ENCODE measurements at regions not wholly inside any gene's neighbourhood (a gene's known extent, or its start where the extent isn't known, plus 50 kb on each side); places are given as distances from the start of the nearest gene placed in this dataset.

GRCh38 chr11:106378513-106379179 lies 301.2 kb downstream of the AASDHPPT start:
- ChIA-PET RAD21 (ENCODE audit: low non-redundant PET in 1 of 2, low total read pairs in 2 of 2, uncharacterized antibody in 2 of 2, unreplicated experiment in 2 of 2) (no interaction called here), CTCF (no interaction called here), POLR2A (no interaction called here)
- TF ChIP-seq ZNF274 (IDR thresholded peaks at IDR 0.05; ENCODE audit: low read depth, low read length) (no peak), JUND (IDR thresholded peaks at IDR 0.05) (no peak), POLR2AphosphoS5 (IDR thresholded peaks at IDR 0.05; ENCODE audit: low read depth, low read length) (no peak), CTCF (IDR thresholded peaks at IDR 0.05 in 2 of 3, conservative IDR thresholded peaks at IDR 0.05 in 1 of 3; ENCODE audit: borderline replicate concordance in 1 of 3, insufficient read depth in 1 of 3, low read depth in 2 of 3, low read length in 2 of 3) (no peak), ZFX (IDR thresholded peaks at IDR 0.05) (no peak), YY1 (IDR thresholded peaks at IDR 0.05; ENCODE audit: extremely low read depth, insufficient replicate concordance, low read depth, low read length) (no peak), CEBPB (IDR thresholded peaks at IDR 0.05; ENCODE audit: low read depth) (no peak), ELF1 (IDR thresholded peaks at IDR 0.05; ENCODE audit: borderline replicate concordance, low read depth) (no peak), MAX (IDR thresholded peaks at IDR 0.05) (no peak), POLR2A (IDR thresholded peaks at IDR 0.05; ENCODE audit: borderline replicate concordance, extremely low read depth, insufficient read depth, insufficient read length) (no peak), ATF3 (IDR thresholded peaks at IDR 0.05) (no peak), REST (IDR thresholded peaks at IDR 0.05; ENCODE audit: low read depth) (no peak), EZH2 (IDR thresholded peaks at IDR 0.05) (no peak), SRF (IDR thresholded peaks at IDR 0.05; ENCODE audit: low read depth) (no peak), CBX3 (IDR thresholded peaks at IDR 0.05; ENCODE audit: low read depth) (no peak), EZH2phosphoT487 (IDR thresholded peaks at IDR 0.05; ENCODE audit: borderline replicate concordance) (no peak), ZBTB33 (IDR thresholded peaks at IDR 0.05; ENCODE audit: extremely low read depth, insufficient replicate concordance, low read length) (no peak), EGR1 (IDR thresholded peaks at IDR 0.05; ENCODE audit: low read depth) (no peak), SP1 (IDR thresholded peaks at IDR 0.05; ENCODE audit: low read depth) (no peak), SIN3A (IDR thresholded peaks at IDR 0.05; ENCODE audit: low read depth) (no peak)
- Histone ChIP-seq H3K9me2 (ENCODE audit: insufficient read depth) (no peaks in the 10 kb centered on the region), H3K4me3 (replicated peaks in 1 of 2; ENCODE audit: low read depth in 1 of 2, low read length in 2 of 2) (no peak overlapping the region), H3K9me3 (ENCODE audit: control insufficient read depth in 1 of 2, insufficient read depth in 1 of 2, low read depth in 1 of 2, low read length in 2 of 2) (no peaks in the 10 kb centered on the region), H3K9ac (ENCODE audit: low read length) (no peak overlapping the region), H3K4me1 (ENCODE audit: control insufficient read depth in 1 of 2, insufficient read depth in 2 of 2, low read length in 2 of 2) (no peaks in the 10 kb centered on the region), H3K27me3 (ENCODE audit: insufficient read depth, low read length) (no peaks in the 10 kb centered on the region), H4K20me1 (ENCODE audit: insufficient read depth) (no peaks in the 10 kb centered on the region), H3K79me2 (ENCODE audit: insufficient read depth, low read length) (no peaks in the 10 kb centered on the region), H2AFZ (ENCODE audit: low read depth, low read length, poor library complexity, severe bottlenecking) (no peak overlapping the region), H3K27ac (ENCODE audit: low read depth, low read length) (no peak overlapping the region), H3K4me2 (ENCODE audit: low read length) (no peak overlapping the region), H3K36me3 (ENCODE audit: control insufficient read depth in 1 of 2, insufficient read depth in 2 of 2, low read length in 2 of 2) (no peaks in the 10 kb centered on the region)
- no TSS peak for BruUV-seq (replicated peaks)
- intact Hi-C loops (cut with micrococcal nuclease) = no loop called here
- ATAC-seq = no peak
- no peak for DNase-seq (ENCODE audit: low read depth, low spot score)
